Trophoblast cell (in vitro differentiated cells and primary cell): ENCODE measurements at regions not wholly inside any gene's neighbourhood (a gene's known extent, or its start where the extent isn't known, plus 50 kb on each side); places are given as distances from the start of the nearest gene placed in this dataset.

Experiments used
- DNase-seq, 2 donors: peaks; one replicate each; pipeline ENCODE4 v3.0.0-alpha.2; 2016
- H2AFZ ChIP-seq: 2 replicates; pipeline ENCODE4 v1.6.1; 2013; ENCODE audit warnings: low read length, moderate library complexity, mild to moderate bottlenecking; ENCODE audit not compliant: insufficient read depth, poor library complexity
- H2AK5ac ChIP-seq: 2 replicates; pipeline ENCODE4 v1.6.1; 2013; ENCODE audit warnings: mild to moderate bottlenecking, low read length
- H2BK120ac ChIP-seq: 2 replicates; pipeline ENCODE4 v1.6.1; 2013; ENCODE audit warnings: low read length, mild to moderate bottlenecking, moderate library complexity; ENCODE audit not compliant: insufficient read depth, poor library complexity
- H2BK12ac ChIP-seq: 2 replicates; pipeline ENCODE4 v1.6.1; 2013; ENCODE audit warnings: mild to moderate bottlenecking, low read length, moderate library complexity
- H2BK5ac ChIP-seq: 2 replicates; pipeline ENCODE4 v1.6.1; 2013; ENCODE audit warnings: low read length, low read depth, moderate library complexity, mild to moderate bottlenecking; ENCODE audit not compliant: poor library complexity
- H3K14ac ChIP-seq: 2 replicates; pipeline ENCODE4 v1.6.1; 2013; ENCODE audit warnings: mild to moderate bottlenecking, low read length
- H3K18ac ChIP-seq: 2 replicates; pipeline ENCODE4 v1.6.1; 2013; ENCODE audit warnings: mild to moderate bottlenecking, low read length
- H3K23ac ChIP-seq: 2 replicates; pipeline ENCODE4 v1.6.1; 2013; ENCODE audit warnings: low read length
- H3K27ac ChIP-seq: 2 replicates; pipeline ENCODE4 v1.5.1; 2013; ENCODE audit warnings: low read depth, mild to moderate bottlenecking, inconsistent platforms, low read length, moderate library complexity
- H3K27me3 ChIP-seq: 2 replicates; pipeline ENCODE4 v1.6.1; 2013; ENCODE audit warnings: inconsistent platforms, mild to moderate bottlenecking, low read length, moderate library complexity; ENCODE audit not compliant: insufficient read depth
- H3K36me3 ChIP-seq, 2 experiments: 1 replicate in 1 of 2; 2 replicates in 1 of 2; pipeline ENCODE4 v1.6.1; 2013; ENCODE audit warnings: low read length in 2 of 2, mild to moderate bottlenecking in 2 of 2, moderate library complexity in 1 of 2; ENCODE audit not compliant: insufficient read depth in 2 of 2, control insufficient read depth in 1 of 2
- H3K4ac ChIP-seq: 2 replicates; pipeline ENCODE4 v1.6.1; 2013; ENCODE audit warnings: low read depth, mild to moderate bottlenecking, low read length, moderate library complexity
- H3K4me1 ChIP-seq, 2 experiments: 1 replicate in 1 of 2; 2 replicates in 1 of 2; pipeline ENCODE4 v1.6.1; 2013; ENCODE audit warnings: low read length in 2 of 2, mild to moderate bottlenecking in 2 of 2, moderate library complexity in 1 of 2; ENCODE audit not compliant: insufficient read depth in 2 of 2, control insufficient read depth in 1 of 2
- H3K4me2 ChIP-seq: 2 replicates; pipeline ENCODE4 v1.6.1; 2013; ENCODE audit warnings: inconsistent platforms, mild to moderate bottlenecking, low read length, moderate library complexity
- H3K4me3 ChIP-seq: 2 replicates; pipeline ENCODE4 v1.5.1; 2013; ENCODE audit warnings: mild to moderate bottlenecking, low read depth, low read length, inconsistent platforms
- H3K79me1 ChIP-seq: one replicate; pipeline ENCODE4 v1.6.1; 2013; ENCODE audit warnings: low read length
- H3K79me2 ChIP-seq: 2 replicates; pipeline ENCODE4 v1.6.1; 2013; ENCODE audit warnings: low read length, mild to moderate bottlenecking; ENCODE audit not compliant: control insufficient read depth, insufficient read depth, poor library complexity
- H3K9ac ChIP-seq: 2 replicates; pipeline ENCODE4 v1.6.1; 2013; ENCODE audit warnings: mild to moderate bottlenecking, low read length
- H3K9me3 ChIP-seq: 2 replicates; pipeline ENCODE4 v1.6.1; 2013; ENCODE audit warnings: low read depth, mild to moderate bottlenecking, control low read depth, inconsistent platforms, low read length; ENCODE audit not compliant: insufficient read depth
- H4K12ac ChIP-seq: 2 replicates; pipeline ENCODE4 v1.6.1; 2013; ENCODE audit warnings: low read depth, mild to moderate bottlenecking, low read length, moderate library complexity
- H4K8ac ChIP-seq: 2 replicates; pipeline ENCODE4 v1.6.1; 2013; ENCODE audit warnings: low read depth, mild to moderate bottlenecking, low read length, moderate library complexity
- H4K91ac ChIP-seq: one replicate; pipeline ENCODE4 v1.6.1; 2013; ENCODE audit warnings: low read depth, mild to moderate bottlenecking, low read length, moderate library complexity
- WGBS: extraction: QIAGEN DNeasy Blood & Tissue Kit; methylation state at CpG from one replicate; pipeline ENCODE4 v1.1.7; 2013; ENCODE audit warnings: missing lambda C conversion rate; ENCODE audit not compliant: insufficient read length, insufficient coverage; ENCODE audit errors: extremely low coverage; 5-methylcytosine and 5-hydroxymethylcytosine counted together

- no peak for DNase-seq
- Histone ChIP-seq H3K27me3 (no peaks in the 10 kb centered on the region), H3K4ac (no peak overlapping the region), H2BK5ac (no peak overlapping the region), H3K9ac (no peak overlapping the region), H3K79me1 (no peaks in the 10 kb centered on the region), H3K9me3 (peaks cover 2% of the 10 kb centered on the region), H4K12ac (no peak overlapping the region), H3K27ac (no peak overlapping the region), H3K4me1 (no peaks in the 10 kb centered on the region), H2BK120ac (no peak overlapping the region), H3K4me3 (no peak overlapping the region), H3K18ac (no peak overlapping the region), H3K4me2 (no peak overlapping the region), H3K79me2 (no peaks in the 10 kb centered on the region), H2BK12ac (no peak overlapping the region), H3K23ac (no peak overlapping the region), H3K14ac (no peak overlapping the region), H4K8ac (no peak overlapping the region), H2AFZ (no peak overlapping the region), H3K36me3 (no peaks in the 10 kb centered on the region), H4K91ac (no peak overlapping the region), H2AK5ac (no peak overlapping the region)
- 100% methylated on average over 3 of the region's 12 CpGs for WGBS
These were observed 225.2 kb downstream of the SLC4A3 start for GRCh38 chr2:219852626-219853025.

GRCh38 chr2:219856602-219857001 lies 229.2 kb downstream of the SLC4A3 start:
- no peak overlapping the region for H3K14ac ChIP-seq
- H3K36me3 ChIP-seq, result no peaks in the 10 kb centered on the region
- no peak overlapping the region for H2BK120ac ChIP-seq
- no peak overlapping the region for H3K4ac ChIP-seq
- WGBS, result no CpG with 5 or more reads among the region's 3 CpGs
- no peak for DNase-seq
- H4K91ac ChIP-seq, result no peak overlapping the region
- H3K79me2 ChIP-seq, result no peaks in the 10 kb centered on the region
- no peak overlapping the region for H4K8ac ChIP-seq
- no peak overlapping the region for H3K27ac ChIP-seq
- peak overlapping the region; percentile 60 for H3K23ac ChIP-seq
- no peak overlapping the region for H3K4me3 ChIP-seq
- no peaks in the 10 kb centered on the region for H3K4me1 ChIP-seq
- no peak overlapping the region for H3K18ac ChIP-seq
- H3K9me3 ChIP-seq, result peaks cover 2% of the 10 kb centered on the region
- H2AK5ac ChIP-seq, result no peak overlapping the region
- H4K12ac ChIP-seq, result no peak overlapping the region
- H3K4me2 ChIP-seq, result no peak overlapping the region
- no peaks in the 10 kb centered on the region for H3K27me3 ChIP-seq
- H3K79me1 ChIP-seq, result no peaks in the 10 kb centered on the region
- no peak overlapping the region for H2BK12ac ChIP-seq
- H3K9ac ChIP-seq, result peak overlapping the region; percentile 36
- H2BK5ac ChIP-seq, result no peak overlapping the region
- H2AFZ ChIP-seq, result no peak overlapping the region

DNA sequence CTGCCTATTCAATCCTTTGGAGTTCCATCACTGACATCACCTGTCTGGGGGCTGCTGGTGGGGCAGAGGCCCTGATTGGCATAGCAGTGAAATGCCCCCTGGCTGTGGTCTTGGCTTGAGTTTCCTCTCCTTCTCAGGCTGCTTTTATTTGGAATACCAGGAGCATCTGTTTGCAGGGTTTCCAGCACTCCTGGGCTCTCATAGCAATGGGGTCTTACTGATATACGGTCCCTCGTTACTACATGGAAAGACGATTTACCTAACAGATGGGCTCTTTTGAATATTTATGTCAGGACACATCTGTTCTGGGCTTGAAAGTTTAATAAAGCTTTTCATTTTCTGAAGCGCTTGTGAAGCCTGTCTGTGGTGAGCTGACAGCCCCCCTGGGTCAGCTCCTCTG lies 230.3 kb downstream of the SLC4A3 start:
- H3K27ac ChIP-seq, result no peak overlapping the region
- peaks cover 2% of the 10 kb centered on the region for H3K9me3 ChIP-seq
- no peak overlapping the region for H3K4me2 ChIP-seq
- no peaks in the 10 kb centered on the region for H3K4me1 ChIP-seq
- H3K27me3 ChIP-seq, result no peaks in the 10 kb centered on the region
- H3K18ac ChIP-seq, result no peak overlapping the region
- H2BK12ac ChIP-seq, result no peak overlapping the region
- no peaks in the 10 kb centered on the region for H3K79me2 ChIP-seq
- no peak overlapping the region for H3K14ac ChIP-seq
- H2BK120ac ChIP-seq, result no peak overlapping the region
- no peak for DNase-seq
- no peak overlapping the region for H2BK5ac ChIP-seq
- H2AFZ ChIP-seq, result no peak overlapping the region
- no peak overlapping the region for H3K23ac ChIP-seq
- no peak overlapping the region for H3K4me3 ChIP-seq
- H4K8ac ChIP-seq, result no peak overlapping the region
- H3K79me1 ChIP-seq, result no peaks in the 10 kb centered on the region
- H3K9ac ChIP-seq, result no peak overlapping the region
- no peak overlapping the region for H2AK5ac ChIP-seq
- no peak overlapping the region for H3K4ac ChIP-seq
- no peak overlapping the region for H4K12ac ChIP-seq
- H3K36me3 ChIP-seq, result no peaks in the 10 kb centered on the region
- WGBS, result no CpG with 5 or more reads among the region's 4 CpGs
- H4K91ac ChIP-seq, result no peak overlapping the region

GRCh38 chr2:219861307-219861706 lies 233.9 kb downstream of the SLC4A3 start:
- H2BK5ac ChIP-seq, result no peak overlapping the region
- H2BK12ac ChIP-seq, result no peak overlapping the region
- H4K12ac ChIP-seq, result no peak overlapping the region
- H3K9ac ChIP-seq, result peak overlapping the region; percentile 44
- no peak overlapping the region for H2AFZ ChIP-seq
- H2AK5ac ChIP-seq, result no peak overlapping the region
- H3K79me1 ChIP-seq, result no peaks in the 10 kb centered on the region
- H3K27me3 ChIP-seq, result no peaks in the 10 kb centered on the region
- no CpG with 5 or more reads among the region's 3 CpGs for WGBS
- no peak overlapping the region for H2BK120ac ChIP-seq
- H4K8ac ChIP-seq, result no peak overlapping the region
- DNase-seq, result no peak
- H4K91ac ChIP-seq, result no peak overlapping the region
- H3K14ac ChIP-seq, result no peak overlapping the region
- H3K4ac ChIP-seq, result no peak overlapping the region
- H3K4me1 ChIP-seq, result no peaks in the 10 kb centered on the region
- H3K18ac ChIP-seq, result no peak overlapping the region
- no peak overlapping the region for H3K4me3 ChIP-seq
- no peaks in the 10 kb centered on the region for H3K36me3 ChIP-seq
- no peak overlapping the region for H3K27ac ChIP-seq
- no peaks in the 10 kb centered on the region for H3K79me2 ChIP-seq
- no peak overlapping the region for H3K4me2 ChIP-seq
- peaks cover 2% of the 10 kb centered on the region for H3K9me3 ChIP-seq
- H3K23ac ChIP-seq, result no peak overlapping the region
